ENCODE measurements at regions not wholly inside any gene's neighbourhood (a gene's known extent, or its start where the extent isn't known, plus 50 kb on each side); places are given as distances from the start of the nearest gene placed in this dataset.

DNA sequence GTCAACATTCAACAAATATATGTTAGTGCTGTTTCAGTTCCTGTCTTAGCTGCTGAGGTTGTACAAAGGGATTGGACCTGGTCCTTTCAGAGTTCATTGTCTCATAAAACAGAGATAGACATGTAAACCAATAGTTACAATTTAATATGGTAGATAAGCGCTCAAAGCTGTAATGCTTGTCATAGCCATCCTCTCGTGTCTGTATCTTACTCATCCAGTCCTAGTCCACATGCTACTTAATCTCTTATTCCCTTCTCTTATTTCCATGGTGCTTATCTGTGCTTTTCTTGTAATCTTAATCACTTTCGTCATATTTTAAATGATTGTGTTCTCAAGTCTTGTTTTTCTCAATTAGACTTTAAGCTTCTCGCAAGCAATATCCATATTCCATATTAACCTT, 185.2 kb upstream of the OBI1 start:
- ChIA-PET POLR2A (no interaction called here), CTCF (no interaction called here)
- TF ChIP-seq, protein P1, sequence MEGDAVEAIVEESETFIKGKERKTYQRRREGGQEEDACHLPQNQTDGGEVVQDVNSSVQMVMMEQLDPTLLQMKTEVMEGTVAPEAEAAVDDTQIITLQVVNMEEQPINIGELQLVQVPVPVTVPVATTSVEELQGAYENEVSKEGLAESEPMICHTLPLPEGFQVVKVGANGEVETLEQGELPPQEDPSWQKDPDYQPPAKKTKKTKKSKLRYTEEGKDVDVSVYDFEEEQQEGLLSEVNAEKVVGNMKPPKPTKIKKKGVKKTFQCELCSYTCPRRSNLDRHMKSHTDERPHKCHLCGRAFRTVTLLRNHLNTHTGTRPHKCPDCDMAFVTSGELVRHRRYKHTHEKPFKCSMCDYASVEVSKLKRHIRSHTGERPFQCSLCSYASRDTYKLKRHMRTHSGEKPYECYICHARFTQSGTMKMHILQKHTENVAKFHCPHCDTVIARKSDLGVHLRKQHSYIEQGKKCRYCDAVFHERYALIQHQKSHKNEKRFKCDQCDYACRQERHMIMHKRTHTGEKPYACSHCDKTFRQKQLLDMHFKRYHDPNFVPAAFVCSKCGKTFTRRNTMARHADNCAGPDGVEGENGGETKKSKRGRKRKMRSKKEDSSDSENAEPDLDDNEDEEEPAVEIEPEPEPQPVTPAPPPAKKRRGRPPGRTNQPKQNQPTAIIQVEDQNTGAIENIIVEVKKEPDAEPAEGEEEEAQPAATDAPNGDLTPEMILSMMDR (IDR thresholded peaks at IDR 0.05; ENCODE audit: low read depth, low read length): no peak
- Histone ChIP-seq H3K27ac (ENCODE audit: low read depth, low read length) (no peak overlapping the region), H3K4me3 (ENCODE audit: low read depth, low read length) (no peak overlapping the region), H3K9me3 (ENCODE audit: control insufficient read depth, insufficient read depth, low read length) (no peaks in the 10 kb centered on the region), H3K27me3 (ENCODE audit: control insufficient read depth, insufficient read depth, low read length) (no peaks in the 10 kb centered on the region)
- DNase-seq (ENCODE audit: low read depth, low spot score): no peak

DNA sequence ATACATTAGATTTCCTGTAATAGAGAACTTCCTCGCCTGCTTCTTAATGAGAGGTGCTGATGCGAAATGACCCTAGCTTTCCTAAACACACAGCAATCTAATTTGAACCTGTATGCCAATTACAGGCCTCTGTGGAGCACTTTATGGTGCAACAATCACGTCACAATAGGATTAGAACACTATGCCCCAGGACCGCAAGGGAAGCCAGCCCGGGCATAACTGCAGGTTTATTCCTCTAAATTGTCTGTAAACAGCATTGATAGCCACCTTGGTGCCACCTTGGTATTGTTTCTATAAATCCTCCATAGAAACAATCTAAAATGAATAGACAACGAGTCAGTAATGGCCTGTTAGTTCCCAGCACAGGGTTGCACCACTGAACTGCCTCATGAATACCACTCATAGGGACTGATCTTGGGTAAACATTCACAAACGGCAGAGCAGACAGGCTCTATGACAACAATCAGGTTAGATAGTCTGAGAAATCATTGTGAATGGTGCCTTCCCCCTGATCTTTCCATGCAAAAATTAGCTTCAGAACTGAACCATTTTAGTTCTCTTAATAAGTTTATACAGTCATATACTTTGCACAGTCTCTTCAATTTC, 182.5 kb upstream of the OBI1 start:
- Histone ChIP-seq H3K27ac (ENCODE audit: low read depth, low read length) (no peak overlapping the region), H3K27me3 (ENCODE audit: control insufficient read depth, insufficient read depth, low read length) (no peaks in the 10 kb centered on the region), H3K9me3 (ENCODE audit: control insufficient read depth, insufficient read depth, low read length) (no peaks in the 10 kb centered on the region), H3K4me3 (ENCODE audit: low read depth, low read length) (no peak overlapping the region)
- ChIA-PET CTCF (no interaction called here), POLR2A (no interaction called here)
- no peak for DNase-seq (ENCODE audit: low read depth, low spot score)
- TF ChIP-seq, protein P1 (IDR thresholded peaks at IDR 0.05; ENCODE audit: low read depth, low read length): no peak

DNA sequence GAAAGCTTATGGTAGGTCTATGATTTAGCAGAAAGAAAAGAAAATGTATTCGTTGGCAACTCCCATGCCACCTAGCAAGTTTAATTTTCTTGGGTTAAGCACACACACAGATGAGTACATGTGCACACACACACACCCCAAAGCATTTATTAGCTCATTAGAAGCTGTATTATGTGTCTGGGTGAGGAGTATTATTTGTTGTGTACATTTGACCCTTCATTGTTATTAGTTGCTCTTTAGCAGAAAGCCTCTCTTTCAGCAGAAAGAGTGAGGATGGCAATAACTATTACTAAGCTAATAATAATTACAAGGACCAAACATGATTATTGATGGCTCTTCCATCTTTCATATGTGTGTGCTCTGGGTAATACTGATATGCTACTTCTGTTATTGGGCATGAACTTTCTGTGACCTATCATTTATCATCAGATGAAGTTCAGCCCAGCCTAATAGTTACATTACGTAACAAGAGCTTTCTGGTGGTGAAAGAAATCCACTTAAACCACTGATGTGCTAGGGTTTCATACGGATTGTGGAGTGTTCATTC, 177.4 kb upstream of the OBI1 start:
- H3K27ac ChIP-seq (ENCODE audit: low read depth, low read length): no peak overlapping the region
- CTCF ChIA-PET: interaction anchor here (0.5 kb wide), 1 partner anchor 1049 kb away, joined by 3 read pairs; no protein-coding TSS in a partner anchor
- no peak overlapping the region for H3K4me3 ChIP-seq (ENCODE audit: low read depth, low read length)
- no peak for DNase-seq (ENCODE audit: low read depth, low spot score)
- POLR2A ChIA-PET: no interaction called here
- TF ChIP-seq, protein P1 (IDR thresholded peaks at IDR 0.05; ENCODE audit: low read depth, low read length): no peak
- H3K27me3 ChIP-seq (ENCODE audit: control insufficient read depth, insufficient read depth, low read length): no peaks in the 10 kb centered on the region
- no peaks in the 10 kb centered on the region for H3K9me3 ChIP-seq (ENCODE audit: control insufficient read depth, insufficient read depth, low read length)

DNA sequence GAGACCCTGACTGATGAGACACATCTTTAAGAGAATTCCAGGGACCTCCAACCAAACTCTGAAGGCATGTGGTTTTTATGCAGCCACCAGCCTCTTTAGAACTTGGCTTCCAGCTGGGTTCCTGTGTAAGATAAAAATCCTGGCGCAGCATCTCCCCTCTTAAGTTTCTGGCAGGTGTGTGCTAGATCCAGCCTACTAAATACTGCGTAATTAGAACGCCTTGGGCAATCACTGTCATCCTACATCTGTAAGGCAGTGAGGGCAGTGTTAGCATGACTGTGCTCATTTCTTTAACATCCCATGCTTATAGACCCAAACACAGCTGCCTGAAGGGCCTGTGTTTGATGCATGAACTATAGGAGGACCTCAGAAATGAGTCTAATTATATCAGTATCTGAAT, 173.5 kb upstream of the OBI1 start:
- CTCF ChIA-PET: no interaction called here
- no peak for DNase-seq (ENCODE audit: low read depth, low spot score)
- POLR2A ChIA-PET: no interaction called here
- Histone ChIP-seq H3K4me3 (ENCODE audit: low read depth, low read length) (no peak overlapping the region), H3K9me3 (ENCODE audit: control insufficient read depth, insufficient read depth, low read length) (no peaks in the 10 kb centered on the region), H3K27me3 (ENCODE audit: control insufficient read depth, insufficient read depth, low read length) (no peaks in the 10 kb centered on the region), H3K27ac (ENCODE audit: low read depth, low read length) (no peak overlapping the region)
- TF ChIP-seq, protein P1 (IDR thresholded peaks at IDR 0.05; ENCODE audit: low read depth, low read length): no peak

DNA sequence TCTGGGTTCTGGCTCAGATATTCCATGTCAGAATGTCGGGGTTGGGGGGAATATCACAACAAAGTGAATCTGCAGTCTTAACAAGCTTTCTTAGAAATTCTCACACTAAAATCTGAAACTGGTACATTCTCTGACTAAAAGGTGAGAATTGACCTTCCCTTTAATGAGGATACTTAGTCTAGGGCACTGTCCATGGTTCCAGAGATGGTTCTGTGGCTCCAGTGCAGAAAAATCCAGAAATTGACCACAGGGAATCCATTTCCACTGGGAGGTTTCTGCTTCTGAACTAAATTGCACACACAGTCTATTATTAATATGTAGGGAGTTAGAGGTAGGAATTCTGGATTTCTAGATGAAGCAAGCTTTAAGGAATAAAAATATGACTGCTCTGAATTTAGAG, 171.6 kb upstream of the OBI1 start:
- H3K27me3 ChIP-seq (ENCODE audit: control insufficient read depth, insufficient read depth, low read length): no peaks in the 10 kb centered on the region
- no peak overlapping the region for H3K27ac ChIP-seq (ENCODE audit: low read depth, low read length)
- H3K9me3 ChIP-seq (ENCODE audit: control insufficient read depth, insufficient read depth, low read length): no peaks in the 10 kb centered on the region
- POLR2A ChIA-PET: no interaction called here
- CTCF ChIA-PET: no interaction called here
- TF ChIP-seq, protein P1 (IDR thresholded peaks at IDR 0.05; ENCODE audit: low read depth, low read length): no peak
- no peak for DNase-seq (ENCODE audit: low read depth, low spot score)
- H3K4me3 ChIP-seq (ENCODE audit: low read depth, low read length): no peak overlapping the region

All from AG04450 (cell line).